SK-N-SH (cell line): ENCODE measurements at regions not wholly inside any gene's neighbourhood (a gene's known extent, or its start where the extent isn't known, plus 50 kb on each side); places are given as distances from the start of the nearest gene placed in this dataset.

ENCODE experiments used
- CTCF ChIA-PET: fragments of 300-600, 350-600 bp; formaldehyde crosslinking; extraction: SDS; loops from one replicate; lab custom pipeline; 2021; lab: Yijun Ruan, JAX
- POLR2A ChIA-PET: fragments of 350-600 bp; sonication (Branson Sonifier 250); formaldehyde crosslinking; extraction: SDS; loops from one replicate; lab custom pipeline; 2020; ENCODE audit warnings: antibody characterized with exemption, inconsistent platforms; lab: Yijun Ruan, JAX
- DNase-seq: peaks from one replicate; pipeline ENCODE4 v3.0.0; 2012
- H2AFZ ChIP-seq: fragments of 200-600 bp; sonication (generic); 2 replicates; pipeline ENCODE4 v1.8.1; 2016; ENCODE audit warnings: antibody characterized with exemption, mild to moderate bottlenecking, low read depth
- H3F3A ChIP-seq: fragments of 200-600 bp; sonication (generic); replicated peaks from 2 replicates; pipeline ENCODE3; 2016; ENCODE audit warnings: antibody characterized with exemption, mild to moderate bottlenecking; ENCODE audit not compliant: insufficient read depth
- H3K27ac ChIP-seq, 2 experiments: fragments of 200-500 bp in 1 of 2; fragments of 200-600 bp in 1 of 2; sonication (Bioruptor generic) in 1 of 2; sonication (generic), shearing (Covaris generic) in 1 of 2; 2 replicates each; pipeline versions ENCODE4 v1.5.1 to v1.6.1; 2014 to 2016; ENCODE audit warnings: low read depth in 2 of 2, inconsistent platforms in 1 of 2, low read length in 1 of 2, mild to moderate bottlenecking in 1 of 2, mixed read lengths in 1 of 2
- H3K27me3 ChIP-seq: fragments of 200-600 bp; sonication (generic), shearing (Covaris generic); 2 replicates; pipeline ENCODE4 v1.6.1; 2016; ENCODE audit warnings: mixed run types; ENCODE audit not compliant: insufficient read depth
- H3K36me3 ChIP-seq, 2 experiments: fragments of 200-500 bp in 1 of 2; fragments of 200-600 bp in 1 of 2; sonication (Bioruptor generic) in 1 of 2; sonication (generic) in 1 of 2; replicated peaks in 1 of 2; 2 replicates each; pipeline versions ENCODE3 to v1.5.1; 2014 to 2016; ENCODE audit warnings: low read length in 1 of 2, mild to moderate bottlenecking in 1 of 2; ENCODE audit not compliant: insufficient read depth in 2 of 2, control insufficient read depth in 1 of 2
- H3K4me1 ChIP-seq, 2 experiments: fragments of 200-500 bp in 1 of 2; fragments of 200-600 bp in 1 of 2; sonication (Bioruptor generic) in 1 of 2; sonication (generic), shearing (Covaris generic) in 1 of 2; 2 replicates each; pipeline versions ENCODE4 v1.5.1 to v1.6.1; 2014 to 2016; ENCODE audit warnings: low read depth in 1 of 2, low read length in 1 of 2, mixed run types in 1 of 2; ENCODE audit not compliant: insufficient read depth in 2 of 2, control insufficient read depth in 1 of 2
- H3K4me2 ChIP-seq: fragments of 200-600 bp; sonication (generic), shearing (Covaris generic); 2 replicates; pipeline ENCODE4 v1.6.1; 2017; ENCODE audit warnings: mixed run types
- H3K4me3 ChIP-seq, 2 experiments: fragments of 200-500 bp in 1 of 2; fragments of 200-600 bp in 1 of 2; sonication (Bioruptor generic) in 1 of 2; sonication (generic), shearing (Covaris generic) in 1 of 2; 2 replicates each; pipeline versions ENCODE4 v1.5.1 to v1.8.1; 2014 to 2016; ENCODE audit warnings: low read depth in 2 of 2, inconsistent platforms in 1 of 2, low read length in 1 of 2, mild to moderate bottlenecking in 1 of 2, mixed read lengths in 1 of 2, moderate library complexity in 1 of 2
- H3K79me2 ChIP-seq: fragments of 200-600 bp; sonication (generic); 2 replicates; pipeline ENCODE4 v1.8.1; 2017; ENCODE audit warnings: mild to moderate bottlenecking; ENCODE audit not compliant: insufficient read depth
- H3K9ac ChIP-seq: fragments of 200-600 bp; sonication (generic); 2 replicates; pipeline ENCODE4 v1.6.1; 2017; ENCODE audit warnings: mixed run types
- H3K9me2 ChIP-seq: fragments of 200-600 bp; sonication (generic); 2 replicates; pipeline ENCODE4 v1.6.1; 2017; ENCODE audit warnings: mixed run types
- H3K9me3 ChIP-seq: fragments of 200-600 bp; sonication (generic); 2 replicates; pipeline ENCODE4 v1.6.1; 2017; ENCODE audit warnings: mixed run types, mild to moderate bottlenecking, moderate library complexity
- H4K20me1 ChIP-seq: fragments of 200-600 bp; sonication (generic); 2 replicates; pipeline ENCODE4 v1.6.1; 2017; ENCODE audit warnings: mild to moderate bottlenecking, mixed run types; ENCODE audit not compliant: insufficient read depth
- EP300 ChIP-seq, 2 experiments: IDR thresholded peaks; 2 replicates each; pipeline versions ENCODE4 v1.4.0 to v1.6.1; 2012; ENCODE audit warnings: borderline replicate concordance in 1 of 2, low read depth in 1 of 2, low read length in 1 of 2
- FOSL2 ChIP-seq: IDR thresholded peaks from 2 replicates; pipeline ENCODE4 v1.4.0; 2012; ENCODE audit warnings: low read depth, mild to moderate bottlenecking, moderate library complexity, borderline replicate concordance
- FOXJ3 ChIP-seq: sonication (generic); formaldehyde crosslinking; IDR thresholded peaks from 2 replicates; pipeline ENCODE4 v1.5.1; 2020; ENCODE audit warnings: mild to moderate bottlenecking, missing genetic modification reagents
- GABPA ChIP-seq: IDR thresholded peaks from 2 replicates; pipeline ENCODE4 v1.4.0; 2012; ENCODE audit warnings: low read depth, mild to moderate bottlenecking
- GATA2 ChIP-seq: sonication (generic); formaldehyde crosslinking; IDR thresholded peaks from 2 replicates; pipeline ENCODE4 v1.5.0; 2020; ENCODE audit warnings: mild to moderate bottlenecking, missing genetic modification reagents
- MXI1 ChIP-seq: IDR thresholded peaks from 2 replicates; pipeline ENCODE4 v1.6.1; 2012; ENCODE audit warnings: mild to moderate bottlenecking, low read depth, low read length, improper control_type of control experiment
- NFIC ChIP-seq: IDR thresholded peaks from 2 replicates; pipeline ENCODE4 v1.4.0; 2012; ENCODE audit warnings: borderline replicate concordance
- NRF1 ChIP-seq: IDR thresholded peaks from 2 replicates; pipeline ENCODE4 v1.6.1; 2012; ENCODE audit warnings: low read depth, mild to moderate bottlenecking, low read length
- POLR2AphosphoS5 ChIP-seq: IDR thresholded peaks from 2 replicates; pipeline ENCODE4 v1.6.1; 2012; ENCODE audit warnings: low read depth, low read length
- RAD21 ChIP-seq: IDR thresholded peaks from 2 replicates; pipeline ENCODE4 v1.6.1; 2012; ENCODE audit warnings: mild to moderate bottlenecking, low read length
- RFX5 ChIP-seq: IDR thresholded peaks from 2 replicates; pipeline ENCODE4 v1.6.1; 2012; ENCODE audit warnings: mild to moderate bottlenecking, improper control_type of control experiment, low read length
- SMC3 ChIP-seq: IDR thresholded peaks from 2 replicates; pipeline ENCODE4 v1.6.1; 2012; ENCODE audit warnings: low read depth, low read length, improper control_type of control experiment
- TAF1 ChIP-seq: IDR thresholded peaks from 2 replicates; pipeline ENCODE4 v1.6.1; 2012; ENCODE audit warnings: low read depth, mild to moderate bottlenecking, low read length, moderate library complexity, borderline replicate concordance
- WGBS: methylation state at CpG from one replicate; pipeline ENCODE4 v1.1.6; 2017; ENCODE audit warnings: low lambda C conversion rate; 5-methylcytosine and 5-hydroxymethylcytosine counted together
- TF ChIP-seq, protein P1 (sequence below): fragments of 200-600 bp; sonication (generic); IDR thresholded peaks from 2 replicates; pipeline ENCODE4 v1.6.1; 2017; ENCODE audit warnings: antibody characterized with exemption, mild to moderate bottlenecking, moderate library complexity
- TF ChIP-seq, protein P2 (sequence below): fragments of 150-350 bp; IDR thresholded peaks from 2 replicates; pipeline ENCODE4 v1.6.1; 2017; ENCODE audit warnings: antibody characterized with exemption, low read length, low read depth, borderline replicate concordance
- TF ChIP-seq, protein P3 (sequence below): fragments of 150-350 bp; IDR thresholded peaks from 2 replicates; pipeline ENCODE4 v1.6.1; 2016; ENCODE audit warnings: mild to moderate bottlenecking, low read depth, low read length
- TF ChIP-seq, protein P4 (sequence below): IDR thresholded peaks from 2 replicates; pipeline ENCODE4 v1.4.0; 2012; ENCODE audit warnings: low read depth, borderline replicate concordance
- TF ChIP-seq, protein P5 (sequence below): IDR thresholded peaks from 2 replicates; pipeline ENCODE4 v1.4.0; 2012; ENCODE audit warnings: low read depth

DNA sequence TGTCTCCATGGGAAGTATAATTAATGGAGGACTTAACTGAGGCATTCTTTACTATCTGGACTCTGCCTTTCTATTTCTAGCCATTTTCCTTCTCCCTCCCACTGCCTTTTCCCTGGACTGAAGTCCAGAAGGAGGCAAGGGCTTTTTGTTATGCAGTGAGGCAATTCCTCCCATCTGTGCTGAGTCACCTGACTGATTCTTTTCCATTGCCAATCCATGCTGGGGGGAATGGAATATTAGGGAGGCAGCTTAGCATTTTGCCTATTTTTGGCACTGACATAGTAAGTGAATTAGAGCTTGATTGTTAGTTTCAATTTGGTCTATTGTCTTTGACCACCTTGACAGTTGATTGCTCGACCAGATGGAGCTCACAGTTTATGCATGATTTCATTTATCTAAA, 1000.6 kb upstream of the PRMT6 start:
- H3K27me3 ChIP-seq, result no peaks in the 10 kb centered on the region
- H3K79me2 ChIP-seq, result no peaks in the 10 kb centered on the region; the same call in 1 of the 2 replicates
- TF ChIP-seq, protein P1, sequence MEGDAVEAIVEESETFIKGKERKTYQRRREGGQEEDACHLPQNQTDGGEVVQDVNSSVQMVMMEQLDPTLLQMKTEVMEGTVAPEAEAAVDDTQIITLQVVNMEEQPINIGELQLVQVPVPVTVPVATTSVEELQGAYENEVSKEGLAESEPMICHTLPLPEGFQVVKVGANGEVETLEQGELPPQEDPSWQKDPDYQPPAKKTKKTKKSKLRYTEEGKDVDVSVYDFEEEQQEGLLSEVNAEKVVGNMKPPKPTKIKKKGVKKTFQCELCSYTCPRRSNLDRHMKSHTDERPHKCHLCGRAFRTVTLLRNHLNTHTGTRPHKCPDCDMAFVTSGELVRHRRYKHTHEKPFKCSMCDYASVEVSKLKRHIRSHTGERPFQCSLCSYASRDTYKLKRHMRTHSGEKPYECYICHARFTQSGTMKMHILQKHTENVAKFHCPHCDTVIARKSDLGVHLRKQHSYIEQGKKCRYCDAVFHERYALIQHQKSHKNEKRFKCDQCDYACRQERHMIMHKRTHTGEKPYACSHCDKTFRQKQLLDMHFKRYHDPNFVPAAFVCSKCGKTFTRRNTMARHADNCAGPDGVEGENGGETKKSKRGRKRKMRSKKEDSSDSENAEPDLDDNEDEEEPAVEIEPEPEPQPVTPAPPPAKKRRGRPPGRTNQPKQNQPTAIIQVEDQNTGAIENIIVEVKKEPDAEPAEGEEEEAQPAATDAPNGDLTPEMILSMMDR, result no peak
- TF ChIP-seq GATA2 (CRISPR knock-in tag), result no peak
- TF ChIP-seq RAD21, result no peak
- TF ChIP-seq MXI1, result no peak
- TF ChIP-seq FOSL2, result no peak
- no peaks in the 10 kb centered on the region for H3K4me1 ChIP-seq
- no peaks in the 10 kb centered on the region for H3K9me3 ChIP-seq
- H3K9ac ChIP-seq, result no peak overlapping the region
- no peaks in the 10 kb centered on the region for H3K9me2 ChIP-seq
- ChIA-PET POLR2A (no interaction called here), CTCF (no interaction called here)
- no peaks in the 10 kb centered on the region for H3K36me3 ChIP-seq
- DNase-seq, result no peak
- no peak overlapping the region for H2AFZ ChIP-seq
- no peak overlapping the region for H3K4me3 ChIP-seq
- H3F3A ChIP-seq, result no peaks in the 10 kb centered on the region
- 7% methylated on average over 1 of the region's 1 CpG for WGBS
- H3K4me2 ChIP-seq, result no peak overlapping the region
- H3K27ac ChIP-seq, result no peak overlapping the region
- H4K20me1 ChIP-seq, result no peaks in the 10 kb centered on the region

DNA sequence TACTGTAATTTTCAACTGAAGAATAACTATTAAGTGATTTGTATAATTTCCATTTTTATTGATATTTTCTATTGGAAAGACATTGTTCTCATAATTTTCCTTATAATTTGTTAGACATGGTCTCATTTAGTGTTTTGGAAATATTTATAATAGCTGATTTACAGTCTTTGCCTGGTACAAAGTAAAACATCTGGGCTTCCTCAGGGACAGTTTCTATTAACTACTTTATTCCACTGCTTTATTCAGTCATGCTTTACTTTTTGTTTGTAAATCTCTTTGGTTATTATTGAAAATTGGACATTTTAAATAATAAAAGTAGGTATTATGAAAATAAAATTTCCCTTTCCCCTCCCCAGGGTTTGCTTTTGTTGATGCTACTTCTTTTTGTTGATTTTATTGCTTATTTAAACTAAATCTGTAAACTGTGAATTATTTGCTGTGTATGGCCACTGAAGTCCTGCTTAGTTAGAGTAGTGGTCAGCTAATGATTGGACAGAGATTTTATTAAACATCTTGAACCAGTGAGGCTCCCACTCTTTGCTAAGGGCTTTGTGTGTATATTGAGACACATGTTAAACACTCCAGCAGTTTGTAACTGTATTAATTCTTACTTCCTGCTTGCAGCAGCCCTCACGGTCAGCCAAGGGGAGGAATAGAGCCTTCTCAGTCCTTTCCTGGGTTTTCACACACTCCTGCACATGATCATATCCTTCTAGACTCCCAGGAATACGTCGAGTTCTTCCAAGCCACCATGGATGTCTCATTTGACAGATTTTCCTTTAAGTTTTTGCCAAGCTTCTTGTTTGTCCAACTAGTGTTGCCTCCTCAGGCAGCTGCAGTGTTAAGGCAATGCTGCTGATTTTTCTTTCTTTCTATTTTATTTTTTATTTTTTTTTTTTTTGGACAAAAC, 994.6 kb upstream of the PRMT6 start:
- H3K4me2 ChIP-seq, result no peak overlapping the region
- no peaks in the 10 kb centered on the region for H3K4me1 ChIP-seq
- no peaks in the 10 kb centered on the region for H4K20me1 ChIP-seq
- no peaks in the 10 kb centered on the region for H3K79me2 ChIP-seq
- no peaks in the 10 kb centered on the region for H3K9me3 ChIP-seq
- DNase-seq, result no peak
- ChIA-PET CTCF (no interaction called here), POLR2A (no interaction called here)
- H2AFZ ChIP-seq, result no peak overlapping the region
- TF ChIP-seq, protein P2, sequence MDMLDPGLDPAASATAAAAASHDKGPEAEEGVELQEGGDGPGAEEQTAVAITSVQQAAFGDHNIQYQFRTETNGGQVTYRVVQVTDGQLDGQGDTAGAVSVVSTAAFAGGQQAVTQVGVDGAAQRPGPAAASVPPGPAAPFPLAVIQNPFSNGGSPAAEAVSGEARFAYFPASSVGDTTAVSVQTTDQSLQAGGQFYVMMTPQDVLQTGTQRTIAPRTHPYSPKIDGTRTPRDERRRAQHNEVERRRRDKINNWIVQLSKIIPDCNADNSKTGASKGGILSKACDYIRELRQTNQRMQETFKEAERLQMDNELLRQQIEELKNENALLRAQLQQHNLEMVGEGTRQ, result no peak
- TF ChIP-seq SMC3 (no peak), MXI1 (no peak), NFIC (no peak), POLR2AphosphoS5 (no peak), TAF1 (no peak), NRF1 (no peak), FOXJ3 (CRISPR knock-in tag) (no peak), EP300 (IDR thresholded peaks at IDR 0.05; ENCODE audit: borderline replicate concordance in 1 of 2, low read depth in 1 of 2, low read length in 1 of 2) (no peak), FOSL2 (no peak), GABPA (no peak), RFX5 (no peak)
- TF ChIP-seq, protein P3, sequence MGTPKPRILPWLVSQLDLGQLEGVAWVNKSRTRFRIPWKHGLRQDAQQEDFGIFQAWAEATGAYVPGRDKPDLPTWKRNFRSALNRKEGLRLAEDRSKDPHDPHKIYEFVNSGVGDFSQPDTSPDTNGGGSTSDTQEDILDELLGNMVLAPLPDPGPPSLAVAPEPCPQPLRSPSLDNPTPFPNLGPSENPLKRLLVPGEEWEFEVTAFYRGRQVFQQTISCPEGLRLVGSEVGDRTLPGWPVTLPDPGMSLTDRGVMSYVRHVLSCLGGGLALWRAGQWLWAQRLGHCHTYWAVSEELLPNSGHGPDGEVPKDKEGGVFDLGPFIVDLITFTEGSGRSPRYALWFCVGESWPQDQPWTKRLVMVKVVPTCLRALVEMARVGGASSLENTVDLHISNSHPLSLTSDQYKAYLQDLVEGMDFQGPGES, result no peak
- TF ChIP-seq, protein P1, result no peak
- TF ChIP-seq, protein P4, sequence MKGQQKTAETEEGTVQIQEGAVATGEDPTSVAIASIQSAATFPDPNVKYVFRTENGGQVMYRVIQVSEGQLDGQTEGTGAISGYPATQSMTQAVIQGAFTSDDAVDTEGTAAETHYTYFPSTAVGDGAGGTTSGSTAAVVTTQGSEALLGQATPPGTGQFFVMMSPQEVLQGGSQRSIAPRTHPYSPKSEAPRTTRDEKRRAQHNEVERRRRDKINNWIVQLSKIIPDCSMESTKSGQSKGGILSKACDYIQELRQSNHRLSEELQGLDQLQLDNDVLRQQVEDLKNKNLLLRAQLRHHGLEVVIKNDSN, result no peak
- TF ChIP-seq, protein P5, sequence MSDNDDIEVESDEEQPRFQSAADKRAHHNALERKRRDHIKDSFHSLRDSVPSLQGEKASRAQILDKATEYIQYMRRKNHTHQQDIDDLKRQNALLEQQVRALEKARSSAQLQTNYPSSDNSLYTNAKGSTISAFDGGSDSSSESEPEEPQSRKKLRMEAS, result no peak
- H3K27me3 ChIP-seq, result no peaks in the 10 kb centered on the region
- H3K9ac ChIP-seq, result no peak overlapping the region
- no peaks in the 10 kb centered on the region for H3F3A ChIP-seq
- H3K4me3 ChIP-seq, result no peak overlapping the region
- WGBS, result 16% methylated on average over 3 of the region's 3 CpGs
- H3K36me3 ChIP-seq, result no peaks in the 10 kb centered on the region
- no peak overlapping the region for H3K27ac ChIP-seq
- no peaks in the 10 kb centered on the region for H3K9me2 ChIP-seq
